ENCODE measurements at regions not wholly inside any gene's neighbourhood (a gene's known extent, or its start where the extent isn't known, plus 50 kb on each side); places are given as distances from the start of the nearest gene placed in this dataset.

DNA sequence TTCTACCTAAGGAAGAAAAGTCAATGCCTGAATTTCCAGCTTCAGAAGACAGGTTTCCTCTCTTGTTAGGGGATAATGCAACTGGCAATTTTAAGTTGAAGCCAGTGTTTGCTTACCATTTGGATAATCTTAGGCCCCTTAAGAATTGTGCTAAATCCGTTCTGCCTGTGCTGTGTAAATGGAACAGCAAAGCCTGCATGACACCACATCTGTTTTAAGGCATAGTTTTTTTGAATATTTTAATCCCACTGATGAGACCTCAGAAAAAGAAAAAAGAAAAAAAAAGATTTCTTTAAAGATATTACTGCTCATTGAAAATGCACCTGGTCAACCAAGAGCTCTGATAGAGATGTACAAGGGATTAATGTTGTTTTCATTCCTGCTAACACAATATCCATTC lies 419.2 kb downstream of the SLITRK6 start:
- Histone ChIP-seq H3K36me3 (no peaks in the 10 kb centered on the region), H3K9me3 (no peaks in the 10 kb centered on the region), H3K4me3 (no peak overlapping the region), H3K27me3 (no peaks in the 10 kb centered on the region), H3K4me1 (no peaks in the 10 kb centered on the region), H3K27ac (no peak overlapping the region)
- TF ChIP-seq POLR2A (IDR thresholded peaks at IDR 0.05) (no peak), POLR2AphosphoS5 (IDR thresholded peaks at IDR 0.05) (no peak)
- TF ChIP-seq, protein P1, sequence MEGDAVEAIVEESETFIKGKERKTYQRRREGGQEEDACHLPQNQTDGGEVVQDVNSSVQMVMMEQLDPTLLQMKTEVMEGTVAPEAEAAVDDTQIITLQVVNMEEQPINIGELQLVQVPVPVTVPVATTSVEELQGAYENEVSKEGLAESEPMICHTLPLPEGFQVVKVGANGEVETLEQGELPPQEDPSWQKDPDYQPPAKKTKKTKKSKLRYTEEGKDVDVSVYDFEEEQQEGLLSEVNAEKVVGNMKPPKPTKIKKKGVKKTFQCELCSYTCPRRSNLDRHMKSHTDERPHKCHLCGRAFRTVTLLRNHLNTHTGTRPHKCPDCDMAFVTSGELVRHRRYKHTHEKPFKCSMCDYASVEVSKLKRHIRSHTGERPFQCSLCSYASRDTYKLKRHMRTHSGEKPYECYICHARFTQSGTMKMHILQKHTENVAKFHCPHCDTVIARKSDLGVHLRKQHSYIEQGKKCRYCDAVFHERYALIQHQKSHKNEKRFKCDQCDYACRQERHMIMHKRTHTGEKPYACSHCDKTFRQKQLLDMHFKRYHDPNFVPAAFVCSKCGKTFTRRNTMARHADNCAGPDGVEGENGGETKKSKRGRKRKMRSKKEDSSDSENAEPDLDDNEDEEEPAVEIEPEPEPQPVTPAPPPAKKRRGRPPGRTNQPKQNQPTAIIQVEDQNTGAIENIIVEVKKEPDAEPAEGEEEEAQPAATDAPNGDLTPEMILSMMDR (IDR thresholded peaks at IDR 0.05), result no peak
- intact Hi-C loops (cut with DNase I; ENCODE audit: low total_unique reads), result no loop called here
- DNase-seq (ENCODE audit: low spot score in 2 of 2), result no peak

DNA sequence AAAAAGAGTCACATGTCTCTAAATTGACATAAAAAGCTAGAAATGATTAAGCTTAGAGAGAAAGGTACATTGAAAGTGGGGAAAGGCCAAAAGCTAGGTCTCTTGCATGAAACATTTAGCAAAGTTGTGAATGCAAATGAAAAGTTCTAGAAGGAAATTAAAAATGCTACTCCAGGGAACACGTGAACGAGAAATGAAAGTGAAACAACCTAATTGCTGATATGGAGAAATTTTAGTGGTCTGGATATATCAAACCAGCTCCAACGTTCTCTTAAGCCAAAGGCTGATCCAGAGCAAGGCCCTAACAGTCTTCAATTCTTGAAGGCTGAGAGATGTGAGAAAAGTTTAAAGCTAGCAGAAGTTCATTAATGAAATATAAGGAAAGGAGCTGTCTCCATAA lies 419.8 kb downstream of the SLITRK6 start:
- Histone ChIP-seq H3K27ac (no peak overlapping the region), H3K9me3 (no peaks in the 10 kb centered on the region), H3K27me3 (no peaks in the 10 kb centered on the region), H3K36me3 (no peaks in the 10 kb centered on the region), H3K4me1 (no peaks in the 10 kb centered on the region), H3K4me3 (no peak overlapping the region)
- intact Hi-C loops (cut with DNase I; ENCODE audit: low total_unique reads), result no loop called here
- no peak for TF ChIP-seq POLR2A (IDR thresholded peaks at IDR 0.05)
- TF ChIP-seq, protein P1 (IDR thresholded peaks at IDR 0.05), result no peak
- TF ChIP-seq POLR2AphosphoS5 (IDR thresholded peaks at IDR 0.05), result no peak
- DNase-seq (ENCODE audit: low spot score in 2 of 2), result no peak

DNA sequence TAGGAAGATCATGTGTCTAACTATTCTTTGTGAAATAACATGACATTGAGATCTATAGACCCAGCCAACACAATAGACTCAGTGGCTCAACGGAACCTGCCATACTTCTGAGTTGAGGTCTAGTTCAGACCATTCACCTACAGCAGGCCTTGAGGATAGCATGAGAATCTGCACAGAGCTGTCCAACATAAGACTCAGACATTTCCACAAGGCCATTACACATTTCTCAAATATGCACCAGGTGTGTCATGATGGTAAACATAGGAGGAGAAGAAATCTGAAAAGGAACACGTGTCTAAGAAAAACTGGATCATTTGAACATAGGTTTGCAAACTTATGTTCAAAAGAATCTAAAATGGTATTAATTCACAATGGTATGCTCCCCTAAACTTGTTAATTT lies 421.4 kb downstream of the SLITRK6 start:
- no peaks in the 10 kb centered on the region for H3K9me3 ChIP-seq
- no peaks in the 10 kb centered on the region for H3K27me3 ChIP-seq
- H3K36me3 ChIP-seq, result no peaks in the 10 kb centered on the region
- no peaks in the 10 kb centered on the region for H3K4me1 ChIP-seq
- no peak overlapping the region for H3K4me3 ChIP-seq
- TF ChIP-seq POLR2AphosphoS5 (IDR thresholded peaks at IDR 0.05) (no peak), POLR2A (IDR thresholded peaks at IDR 0.05) (no peak)
- TF ChIP-seq, protein P1 (IDR thresholded peaks at IDR 0.05), result no peak
- intact Hi-C loops (cut with DNase I; ENCODE audit: low total_unique reads), result no loop called here
- no peak for DNase-seq (ENCODE audit: low spot score in 2 of 2)
- no peak overlapping the region for H3K27ac ChIP-seq

DNA sequence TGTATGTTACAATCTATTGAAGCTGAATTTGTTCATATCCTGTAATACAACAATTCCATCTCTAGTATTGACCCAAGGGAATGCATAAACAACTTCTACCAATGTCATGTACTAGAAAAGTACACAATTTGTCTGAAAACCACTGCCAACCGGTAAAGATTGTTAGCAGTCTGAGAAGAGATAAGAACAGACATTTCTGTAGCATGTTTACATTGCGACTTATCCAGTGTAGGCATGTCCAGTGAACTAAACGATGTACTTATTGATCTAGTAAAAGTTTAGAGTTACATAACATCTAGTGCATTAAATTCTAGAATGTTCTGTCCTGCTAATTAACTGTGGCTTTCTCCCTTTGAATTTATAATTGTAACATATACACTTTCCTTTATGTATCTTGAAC lies 425.9 kb downstream of the SLITRK6 start:
- intact Hi-C loops (cut with DNase I; ENCODE audit: low total_unique reads), result no loop called here
- Histone ChIP-seq H3K4me3 (no peak overlapping the region), H3K4me1 (no peaks in the 10 kb centered on the region), H3K9me3 (no peaks in the 10 kb centered on the region), H3K27me3 (no peaks in the 10 kb centered on the region), H3K36me3 (no peaks in the 10 kb centered on the region), H3K27ac (no peak overlapping the region)
- TF ChIP-seq POLR2A (IDR thresholded peaks at IDR 0.05) (no peak), POLR2AphosphoS5 (IDR thresholded peaks at IDR 0.05) (no peak)
- TF ChIP-seq, protein P1 (IDR thresholded peaks at IDR 0.05), result no peak
- no peak for DNase-seq (ENCODE audit: low spot score in 2 of 2)

DNA sequence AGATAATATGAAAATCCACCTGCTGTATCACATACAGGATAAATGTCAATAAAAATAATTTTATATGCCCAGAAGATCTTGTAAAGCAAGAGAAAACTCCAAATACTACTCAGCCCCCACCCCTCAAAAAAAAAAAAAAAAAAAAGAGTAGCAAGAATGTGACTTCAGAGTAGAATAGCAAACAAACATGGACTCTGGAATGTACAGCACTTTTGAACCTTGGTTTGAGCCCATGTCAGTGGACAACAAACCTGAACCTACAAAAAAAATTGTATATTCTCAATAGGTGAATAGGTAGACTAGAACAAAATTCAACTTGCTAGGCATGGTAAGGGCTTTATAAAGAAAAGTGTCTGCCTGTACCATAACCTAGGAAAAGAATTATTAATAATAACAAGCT lies 428.0 kb downstream of the SLITRK6 start:
- no peak overlapping the region for H3K4me3 ChIP-seq
- no peaks in the 10 kb centered on the region for H3K36me3 ChIP-seq
- DNase-seq (ENCODE audit: low spot score in 2 of 2), result no peak
- H3K9me3 ChIP-seq, result no peaks in the 10 kb centered on the region
- no peaks in the 10 kb centered on the region for H3K27me3 ChIP-seq
- no peaks in the 10 kb centered on the region for H3K4me1 ChIP-seq
- H3K27ac ChIP-seq, result no peak overlapping the region
- intact Hi-C loops (cut with DNase I; ENCODE audit: low total_unique reads), result no loop called here
- no peak for TF ChIP-seq POLR2AphosphoS5 (IDR thresholded peaks at IDR 0.05)
- TF ChIP-seq, protein P1 (IDR thresholded peaks at IDR 0.05), result no peak
- no peak for TF ChIP-seq POLR2A (IDR thresholded peaks at IDR 0.05)

Data from breast epithelium (tissue), 4 donors.